ENCODE measurements at regions not wholly inside any gene's neighbourhood (a gene's known extent, or its start where the extent isn't known, plus 50 kb on each side); places are given as distances from the start of the nearest gene placed in this dataset.

GRCh38 chr6:88371480-88371879 is 205.3 kb upstream of the CNR1 start:
- TF ChIP-seq CTCF (IDR thresholded peaks at IDR 0.05) (no peak), POLR2A (IDR thresholded peaks at IDR 0.05) (no peak)
